Caco-2 (cell line): ENCODE measurements at regions not wholly inside any gene's neighbourhood (a gene's known extent, or its start where the extent isn't known, plus 50 kb on each side); places are given as distances from the start of the nearest gene placed in this dataset.

ENCODE experiments used
- BruUV-seq: library from RNA; stranded (reverse); fragments of 400-500 nt; replicated peaks from 2 replicates; lab custom pipeline; 2021; lab: Mats Ljungman, UMichigan
- CTCF ChIA-PET: fragments of 300-600 bp; sonication (Branson Sonifier 250); formaldehyde crosslinking; loops from one replicate; lab custom pipeline; 2022; ENCODE audit warnings: antibody characterized with exemption; lab: Charles Lee
- POLR2A ChIA-PET: fragments of 300-600 bp; sonication (Branson Sonifier 250); formaldehyde crosslinking; loops from one replicate; lab custom pipeline; 2022; ENCODE audit warnings: antibody characterized with exemption; lab: Charles Lee
- DNase-seq, 2 experiments: peaks; one replicate each; pipeline versions ENCODE4 v3.0.0 to v3.0.0-alpha.2; 2020 to 2022
- H3K27me3 ChIP-seq: replicated peaks from 2 replicates; pipeline ENCODE4 v1.6.0; 2011; ENCODE audit warnings: low read length; ENCODE audit not compliant: control insufficient read depth, insufficient read depth
- H3K36me3 ChIP-seq: 2 replicates; pipeline ENCODE4 v1.5.1; 2011; ENCODE audit warnings: low read length; ENCODE audit not compliant: control insufficient read depth, insufficient read depth
- H3K4me1 ChIP-seq: fragments of 250-450 bp; sonication (Bioruptor Pico); 2 replicates; pipeline ENCODE4 v1.5.1; 2020; ENCODE audit warnings: mild to moderate bottlenecking
- H3K4me3 ChIP-seq: 2 replicates; pipeline ENCODE4 v1.5.1; 2011; ENCODE audit warnings: low read depth, mild to moderate bottlenecking, control low read depth, low read length
- H3K9me3 ChIP-seq: fragments of 250-450 bp; sonication (Bioruptor Pico); 2 replicates; pipeline ENCODE4 v1.5.1; 2020; ENCODE audit warnings: mild to moderate bottlenecking, moderate library complexity
- H3K27ac Mint-ChIP-seq: one replicate; pipeline ENCODE4 v1.8.0; 2022; ENCODE audit warnings: mixed read lengths; ENCODE audit not compliant: unreplicated experiment
- H3K27me3 Mint-ChIP-seq: one replicate; pipeline ENCODE4 v1.8.0; 2022; ENCODE audit warnings: mixed read lengths; ENCODE audit not compliant: insufficient read depth, unreplicated experiment
- H3K36me3 Mint-ChIP-seq: one replicate; pipeline ENCODE4 v1.8.0; 2022; ENCODE audit warnings: mild to moderate bottlenecking, mixed read lengths; ENCODE audit not compliant: insufficient read depth, unreplicated experiment
- H3K4me1 Mint-ChIP-seq: one replicate; pipeline ENCODE4 v1.8.0; 2022; ENCODE audit warnings: low read depth, mixed read lengths; ENCODE audit not compliant: unreplicated experiment
- H3K4me3 Mint-ChIP-seq: one replicate; pipeline ENCODE4 v1.8.0; 2022; ENCODE audit warnings: mild to moderate bottlenecking, moderate library complexity, mixed read lengths; ENCODE audit not compliant: unreplicated experiment
- H3K9me3 Mint-ChIP-seq: one replicate; pipeline ENCODE4 v1.8.0; 2022; ENCODE audit warnings: mixed read lengths; ENCODE audit not compliant: unreplicated experiment
- CTCF ChIP-seq, 2 experiments: fragments of 200-600 bp in 1 of 2; IDR thresholded peaks; 1 replicate in 1 of 2; 2 replicates in 1 of 2; pipeline versions ENCODE4 v1.5.1 to v1.8.0; 2011 to 2022; ENCODE audit warnings: antibody characterized with exemption in 1 of 2, control low read depth in 1 of 2, inconsistent platforms in 1 of 2, low read depth in 1 of 2, low read length in 1 of 2, mild to moderate bottlenecking in 1 of 2, moderate library complexity in 1 of 2; ENCODE audit not compliant: insufficient read depth in 1 of 2, severe bottlenecking in 1 of 2, unreplicated experiment in 1 of 2
- intact Hi-C: fragments of 100-400 bp; cut with micrococcal nuclease; formaldehyde crosslinking; loops from one replicate; pipeline ENCODE4 v1.10.0; 2022; ENCODE audit not compliant: unreplicated experiment

- Histone ChIP-seq H3K27me3 (no peaks in the 10 kb centered on the region), H3K9me3 (no peaks in the 10 kb centered on the region), H3K4me1 (peaks cover 35% of the 10 kb centered on the region), H3K36me3 (no peaks in the 10 kb centered on the region; the same call in 1 of the 2 replicates), H3K4me3 (no peak overlapping the region)
- no peaks in the 10 kb centered on the region for H3K27me3 Mint-ChIP-seq
- peaks cover 9% of the 10 kb centered on the region for H3K9me3 Mint-ChIP-seq
- no peak overlapping the region for H3K27ac Mint-ChIP-seq
- peaks cover 21% of the 10 kb centered on the region for H3K4me1 Mint-ChIP-seq
- CTCF ChIA-PET, result no interaction called here
- no peak for DNase-seq
- H3K4me3 Mint-ChIP-seq, result no peak overlapping the region
- intact Hi-C loops, result no loop called here
- H3K36me3 Mint-ChIP-seq, result no peaks in the 10 kb centered on the region
- TF ChIP-seq CTCF (IDR thresholded peaks at IDR 0.05; ENCODE audit: insufficient read depth in 1 of 2, low read depth in 1 of 2, low read length in 1 of 2, severe bottlenecking in 1 of 2, unreplicated experiment in 1 of 2), result no peak
- no TSS peak for BruUV-seq
- POLR2A ChIA-PET, result no interaction called here
Observed at GRCh38 chr4:4603592-4603991, 61.7 kb upstream of the STX18 start.

DNA sequence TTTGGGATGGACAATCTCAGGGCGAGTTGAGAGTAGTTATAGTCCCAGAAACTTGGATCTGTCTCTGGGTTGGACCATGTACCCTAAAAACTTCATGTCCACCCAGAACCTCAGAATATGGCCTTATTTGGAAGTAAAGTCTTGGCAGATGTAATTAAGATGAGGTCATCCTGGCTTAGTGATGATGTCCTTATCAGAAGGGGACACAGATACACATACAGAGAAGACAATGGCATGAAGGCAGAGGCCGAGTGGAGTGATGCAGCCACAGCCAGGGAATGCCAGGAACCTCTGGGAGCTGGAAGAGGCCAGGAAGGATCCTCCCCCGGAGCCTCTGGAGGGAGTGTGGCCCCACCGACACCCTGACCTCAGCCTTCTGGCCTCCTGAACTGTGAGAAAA lies 61.2 kb upstream of the STX18 start:
- H3K9me3 Mint-ChIP-seq, result peaks cover 9% of the 10 kb centered on the region
- H3K27me3 ChIP-seq, result no peaks in the 10 kb centered on the region
- H3K27me3 Mint-ChIP-seq, result no peaks in the 10 kb centered on the region
- no peak for TF ChIP-seq CTCF (IDR thresholded peaks at IDR 0.05; ENCODE audit: insufficient read depth in 1 of 2, low read depth in 1 of 2, low read length in 1 of 2, severe bottlenecking in 1 of 2, unreplicated experiment in 1 of 2)
- H3K4me3 ChIP-seq, result no peak overlapping the region
- BruUV-seq, result no TSS peak
- H3K36me3 ChIP-seq, result no peaks in the 10 kb centered on the region; the same call in 1 of the 2 replicates
- H3K4me1 ChIP-seq, result peaks cover 35% of the 10 kb centered on the region
- ChIA-PET CTCF (no interaction called here), POLR2A (no interaction called here)
- H3K27ac Mint-ChIP-seq, result no peak overlapping the region
- no peaks in the 10 kb centered on the region for H3K36me3 Mint-ChIP-seq
- intact Hi-C loops, result no loop called here
- peaks cover 21% of the 10 kb centered on the region for H3K4me1 Mint-ChIP-seq
- no peak overlapping the region for H3K4me3 Mint-ChIP-seq
- no peaks in the 10 kb centered on the region for H3K9me3 ChIP-seq
- no peak for DNase-seq

GRCh38 chr4:4602468-4602867 lies 60.6 kb upstream of the STX18 start:
- no peak for DNase-seq
- Mint-ChIP-seq H3K9me3 (peaks cover 9% of the 10 kb centered on the region), H3K4me3 (no peak overlapping the region), H3K27ac (no peak overlapping the region), H3K4me1 (peaks cover 21% of the 10 kb centered on the region), H3K27me3 (no peaks in the 10 kb centered on the region), H3K36me3 (no peaks in the 10 kb centered on the region)
- POLR2A ChIA-PET, result no interaction called here
- H3K9me3 ChIP-seq, result no peaks in the 10 kb centered on the region
- no peaks in the 10 kb centered on the region for H3K27me3 ChIP-seq
- intact Hi-C loops, result no loop called here
- no TSS peak for BruUV-seq
- TF ChIP-seq CTCF (IDR thresholded peaks at IDR 0.05; ENCODE audit: insufficient read depth in 1 of 2, low read depth in 1 of 2, low read length in 1 of 2, severe bottlenecking in 1 of 2, unreplicated experiment in 1 of 2), result no peak
- CTCF ChIA-PET, result no interaction called here
- peaks cover 35% of the 10 kb centered on the region for H3K4me1 ChIP-seq
- H3K4me3 ChIP-seq, result no peak overlapping the region
- no peaks in the 10 kb centered on the region; the same call in 1 of the 2 replicates for H3K36me3 ChIP-seq
